ENCODE measurements at regions not wholly inside any gene's neighbourhood (a gene's known extent, or its start where the extent isn't known, plus 50 kb on each side); places are given as distances from the start of the nearest gene placed in this dataset.

GRCh38 chr5:148012801-148013200 lies 51.0 kb upstream of the SPINK5 start:
- DNase-seq, result no peak

- DNase-seq, result no peak
These were observed 52.2 kb upstream of the SPINK5 start for GRCh38 chr5:148011398-148012137.

- peak; percentile 2 for DNase-seq
These were observed 57.8 kb upstream of the SPINK5 start for GRCh38 chr5:148005788-148006520.

- DNase-seq, result no peak
These were observed 60.6 kb upstream of the SPINK5 start for GRCh38 chr5:148003226-148003625.

- no peak for DNase-seq
These were observed 61.3 kb upstream of the SPINK5 start for GRCh38 chr5:148002451-148002850.

GRCh38 chr5:148000036-148000435 lies 63.7 kb upstream of the SPINK5 start:
- no peak for DNase-seq

GRCh38 chr5:147998704-147999103 lies 65.1 kb upstream of the SPINK5 start:
- DNase-seq, result no peak

GRCh38 chr5:147997486-147997885 lies 66.3 kb upstream of the SPINK5 start:
- DNase-seq, result no peak

GRCh38 chr5:147996379-147996778 lies 67.4 kb upstream of the SPINK5 start:
- DNase-seq, result no peak

GRCh38 chr5:147995846-147996245 lies 67.9 kb upstream of the SPINK5 start:
- no peak for DNase-seq

GRCh38 chr5:147989994-147990393 lies 73.8 kb upstream of the SPINK5 start:
- DNase-seq, result no peak

- no peak for DNase-seq
These were observed 74.5 kb upstream of the SPINK5 start for GRCh38 chr5:147989239-147989638.

- DNase-seq, result no peak
These were observed 77.5 kb upstream of the SPINK5 start for GRCh38 chr5:147986134-147986757.

- DNase-seq, result no peak
These were observed 78.2 kb upstream of the SPINK5 start for GRCh38 chr5:147985608-147986007.

GRCh38 chr5:147983742-147984141 lies 77.4 kb upstream of the C5orf46 start:
- DNase-seq, result no peak

- no peak for DNase-seq
These were observed 74.7 kb upstream of the C5orf46 start for GRCh38 chr5:147981074-147981473.

GRCh38 chr5:147979761-147980160 lies 73.4 kb upstream of the C5orf46 start:
- DNase-seq, result no peak

GRCh38 chr5:147972076-147972840 lies 65.9 kb upstream of the C5orf46 start:
- no peak for DNase-seq

GRCh38 chr5:147971472-147971871 lies 65.1 kb upstream of the C5orf46 start:
- no peak for DNase-seq

- no peak for DNase-seq
These were observed 62.5 kb upstream of the C5orf46 start for GRCh38 chr5:147968855-147969254.

- DNase-seq, result no peak
These were observed 60.5 kb upstream of the C5orf46 start for GRCh38 chr5:147966829-147967228.

- DNase-seq, result no peak
These were observed 60.0 kb upstream of the C5orf46 start for GRCh38 chr5:147966326-147966725.

GRCh38 chr5:147965715-147966114 lies 59.4 kb upstream of the C5orf46 start:
- DNase-seq, result no peak

Measured in SHP77 (cell line).